Liver (tissue), 3 donors: ENCODE measurements at regions not wholly inside any gene's neighbourhood (a gene's known extent, or its start where the extent isn't known, plus 50 kb on each side); places are given as distances from the start of the nearest gene placed in this dataset.

Experiments used
- EGR1 ChIP-seq, 2 donors: IDR thresholded peaks; 2 replicates each; pipeline ENCODE4 v1.6.1; 2016 to 2018; ENCODE audit warnings: antibody characterized with exemption in 2 of 2, low read depth in 2 of 2
- GABPA ChIP-seq, 2 donors: IDR thresholded peaks in 1 of 2; conservative IDR thresholded peaks in 1 of 2; 2 replicates each; pipeline ENCODE4 v1.6.1; 2016; ENCODE audit warnings: antibody characterized with exemption in 2 of 2, mild to moderate bottlenecking in 1 of 2, moderate library complexity in 1 of 2
- HNF4G ChIP-seq: IDR thresholded peaks from 2 replicates; pipeline ENCODE4 v1.6.1; 2016; ENCODE audit warnings: antibody characterized with exemption
- JUND ChIP-seq, 2 donors: IDR thresholded peaks; 2 replicates each; pipeline ENCODE4 v1.6.1; 2016; ENCODE audit warnings: antibody characterized with exemption in 2 of 2
- RAD21 ChIP-seq, 2 donors: IDR thresholded peaks; 2 replicates each; pipeline ENCODE4 v1.6.1; 2016; ENCODE audit warnings: antibody characterized with exemption in 2 of 2, mild to moderate bottlenecking in 2 of 2
- RXRA ChIP-seq, 2 donors: IDR thresholded peaks; 2 replicates each; pipeline ENCODE4 v1.6.1; 2017 to 2018; ENCODE audit warnings: antibody characterized with exemption in 2 of 2, mild to moderate bottlenecking in 1 of 2
- TF ChIP-seq, protein P1 (sequence below): fragments of 150-350 bp; IDR thresholded peaks from 2 replicates; pipeline ENCODE4 v1.5.1; 2017; ENCODE audit warnings: improper control_type of control experiment, low read depth, low read length; ENCODE audit not compliant: missing input control
- TF ChIP-seq, protein P2 (sequence below): IDR thresholded peaks from 2 replicates; pipeline ENCODE4 v1.6.1; 2016; ENCODE audit warnings: antibody characterized with exemption, mild to moderate bottlenecking
- TF ChIP-seq, protein P3 (sequence below): IDR thresholded peaks from 2 replicates; pipeline ENCODE4 v1.6.1; 2016; ENCODE audit warnings: antibody characterized with exemption
- donor health status: healthy.
- donor health status: healthy.

DNA sequence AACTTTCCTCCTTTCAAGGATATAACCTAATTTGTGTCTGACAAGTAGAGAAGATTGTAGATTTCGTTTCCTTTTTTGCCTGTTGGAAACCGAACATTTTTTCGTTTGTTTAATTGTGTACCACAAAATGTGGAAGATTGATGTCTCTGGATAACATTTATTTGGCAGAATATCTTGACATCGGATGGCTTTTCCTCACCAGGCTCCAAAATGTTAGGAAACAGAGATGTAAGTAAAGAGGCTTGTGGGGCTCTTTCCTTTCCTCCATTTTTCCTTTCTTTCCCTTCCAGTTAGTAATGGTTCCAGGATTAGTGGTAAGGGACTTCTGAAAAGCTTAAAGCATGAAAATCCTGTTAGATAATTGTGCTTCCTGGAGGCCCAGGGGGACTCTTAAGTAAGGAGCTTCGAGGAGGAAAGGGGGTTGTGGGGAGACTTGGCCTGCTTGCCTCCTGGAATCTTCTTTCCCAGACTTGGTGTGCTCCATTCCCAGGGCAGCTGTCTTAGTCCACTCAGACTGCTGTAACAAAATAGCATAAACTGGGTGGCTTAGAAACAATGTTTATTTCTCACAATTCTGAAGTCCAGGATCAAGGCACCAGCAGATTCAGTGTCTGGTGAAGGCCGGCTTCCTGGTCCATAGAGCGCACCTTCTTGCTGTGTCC lies 243.1 kb upstream of the PWP1 start:
- TF ChIP-seq, protein P1, sequence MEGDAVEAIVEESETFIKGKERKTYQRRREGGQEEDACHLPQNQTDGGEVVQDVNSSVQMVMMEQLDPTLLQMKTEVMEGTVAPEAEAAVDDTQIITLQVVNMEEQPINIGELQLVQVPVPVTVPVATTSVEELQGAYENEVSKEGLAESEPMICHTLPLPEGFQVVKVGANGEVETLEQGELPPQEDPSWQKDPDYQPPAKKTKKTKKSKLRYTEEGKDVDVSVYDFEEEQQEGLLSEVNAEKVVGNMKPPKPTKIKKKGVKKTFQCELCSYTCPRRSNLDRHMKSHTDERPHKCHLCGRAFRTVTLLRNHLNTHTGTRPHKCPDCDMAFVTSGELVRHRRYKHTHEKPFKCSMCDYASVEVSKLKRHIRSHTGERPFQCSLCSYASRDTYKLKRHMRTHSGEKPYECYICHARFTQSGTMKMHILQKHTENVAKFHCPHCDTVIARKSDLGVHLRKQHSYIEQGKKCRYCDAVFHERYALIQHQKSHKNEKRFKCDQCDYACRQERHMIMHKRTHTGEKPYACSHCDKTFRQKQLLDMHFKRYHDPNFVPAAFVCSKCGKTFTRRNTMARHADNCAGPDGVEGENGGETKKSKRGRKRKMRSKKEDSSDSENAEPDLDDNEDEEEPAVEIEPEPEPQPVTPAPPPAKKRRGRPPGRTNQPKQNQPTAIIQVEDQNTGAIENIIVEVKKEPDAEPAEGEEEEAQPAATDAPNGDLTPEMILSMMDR = no peak
- TF ChIP-seq, protein P2, sequence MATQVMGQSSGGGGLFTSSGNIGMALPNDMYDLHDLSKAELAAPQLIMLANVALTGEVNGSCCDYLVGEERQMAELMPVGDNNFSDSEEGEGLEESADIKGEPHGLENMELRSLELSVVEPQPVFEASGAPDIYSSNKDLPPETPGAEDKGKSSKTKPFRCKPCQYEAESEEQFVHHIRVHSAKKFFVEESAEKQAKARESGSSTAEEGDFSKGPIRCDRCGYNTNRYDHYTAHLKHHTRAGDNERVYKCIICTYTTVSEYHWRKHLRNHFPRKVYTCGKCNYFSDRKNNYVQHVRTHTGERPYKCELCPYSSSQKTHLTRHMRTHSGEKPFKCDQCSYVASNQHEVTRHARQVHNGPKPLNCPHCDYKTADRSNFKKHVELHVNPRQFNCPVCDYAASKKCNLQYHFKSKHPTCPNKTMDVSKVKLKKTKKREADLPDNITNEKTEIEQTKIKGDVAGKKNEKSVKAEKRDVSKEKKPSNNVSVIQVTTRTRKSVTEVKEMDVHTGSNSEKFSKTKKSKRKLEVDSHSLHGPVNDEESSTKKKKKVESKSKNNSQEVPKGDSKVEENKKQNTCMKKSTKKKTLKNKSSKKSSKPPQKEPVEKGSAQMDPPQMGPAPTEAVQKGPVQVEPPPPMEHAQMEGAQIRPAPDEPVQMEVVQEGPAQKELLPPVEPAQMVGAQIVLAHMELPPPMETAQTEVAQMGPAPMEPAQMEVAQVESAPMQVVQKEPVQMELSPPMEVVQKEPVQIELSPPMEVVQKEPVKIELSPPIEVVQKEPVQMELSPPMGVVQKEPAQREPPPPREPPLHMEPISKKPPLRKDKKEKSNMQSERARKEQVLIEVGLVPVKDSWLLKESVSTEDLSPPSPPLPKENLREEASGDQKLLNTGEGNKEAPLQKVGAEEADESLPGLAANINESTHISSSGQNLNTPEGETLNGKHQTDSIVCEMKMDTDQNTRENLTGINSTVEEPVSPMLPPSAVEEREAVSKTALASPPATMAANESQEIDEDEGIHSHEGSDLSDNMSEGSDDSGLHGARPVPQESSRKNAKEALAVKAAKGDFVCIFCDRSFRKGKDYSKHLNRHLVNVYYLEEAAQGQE = no peak
- TF ChIP-seq HNF4G (no peak), JUND (IDR thresholded peaks at IDR 0.05) (no peak), RAD21 (IDR thresholded peaks at IDR 0.05) (no peak), GABPA (IDR thresholded peaks at IDR 0.05 in 1 of 2, conservative IDR thresholded peaks at IDR 0.05 in 1 of 2) (no peak), EGR1 (IDR thresholded peaks at IDR 0.05; ENCODE audit: low read depth in 2 of 2) (no peak), RXRA (IDR thresholded peaks at IDR 0.05) (no peak)
- TF ChIP-seq, protein P3, sequence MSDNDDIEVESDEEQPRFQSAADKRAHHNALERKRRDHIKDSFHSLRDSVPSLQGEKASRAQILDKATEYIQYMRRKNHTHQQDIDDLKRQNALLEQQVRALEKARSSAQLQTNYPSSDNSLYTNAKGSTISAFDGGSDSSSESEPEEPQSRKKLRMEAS = no peak
